ENCODE measurements at regions not wholly inside any gene's neighbourhood (a gene's known extent, or its start where the extent isn't known, plus 50 kb on each side); places are given as distances from the start of the nearest gene placed in this dataset.

- H3K9me3 ChIP-seq (ENCODE audit: control insufficient read depth, low read depth, low read length), result no peaks in the 10 kb centered on the region
- H3K4me3 ChIP-seq (ENCODE audit: control insufficient read depth in 2 of 3, extremely low read depth in 1 of 3, insufficient read depth in 2 of 3, low read depth in 1 of 3, low read length in 3 of 3), result no peak overlapping the region
- no peak overlapping the region for H3K9ac ChIP-seq (ENCODE audit: control insufficient read depth, extremely low read depth, insufficient read depth, low read length)
- H2AFZ ChIP-seq (ENCODE audit: control insufficient read depth, low read length), result no peak overlapping the region
- no peak for DNase-seq (ENCODE audit: low read depth, low spot score)
- peaks cover 29% of the 10 kb centered on the region for H3K4me1 ChIP-seq (ENCODE audit: control insufficient read depth, extremely low read depth, insufficient read depth, low read length)
- H3K27ac ChIP-seq (ENCODE audit: control insufficient read depth, insufficient read depth, low read length), result no peak overlapping the region
- H3K9me1 ChIP-seq (ENCODE audit: control insufficient read depth, extremely low read depth, insufficient read depth, low read length), result no peaks in the 10 kb centered on the region
- no peaks in the 10 kb centered on the region for H3K36me3 ChIP-seq (ENCODE audit: control insufficient read depth in 2 of 2, extremely low read depth in 1 of 2, insufficient read depth in 2 of 2, low read length in 2 of 2)
- no peak overlapping the region for H3K4me2 ChIP-seq (ENCODE audit: control insufficient read depth, extremely low read depth, insufficient read depth, low read depth, low read length)
- H4K20me1 ChIP-seq (ENCODE audit: control insufficient read depth, extremely low read depth, insufficient read depth, low read length), result no peaks in the 10 kb centered on the region
- no peaks in the 10 kb centered on the region for H3K79me2 ChIP-seq (ENCODE audit: control insufficient read depth, insufficient read depth, low read length)
- TF ChIP-seq, protein P1, sequence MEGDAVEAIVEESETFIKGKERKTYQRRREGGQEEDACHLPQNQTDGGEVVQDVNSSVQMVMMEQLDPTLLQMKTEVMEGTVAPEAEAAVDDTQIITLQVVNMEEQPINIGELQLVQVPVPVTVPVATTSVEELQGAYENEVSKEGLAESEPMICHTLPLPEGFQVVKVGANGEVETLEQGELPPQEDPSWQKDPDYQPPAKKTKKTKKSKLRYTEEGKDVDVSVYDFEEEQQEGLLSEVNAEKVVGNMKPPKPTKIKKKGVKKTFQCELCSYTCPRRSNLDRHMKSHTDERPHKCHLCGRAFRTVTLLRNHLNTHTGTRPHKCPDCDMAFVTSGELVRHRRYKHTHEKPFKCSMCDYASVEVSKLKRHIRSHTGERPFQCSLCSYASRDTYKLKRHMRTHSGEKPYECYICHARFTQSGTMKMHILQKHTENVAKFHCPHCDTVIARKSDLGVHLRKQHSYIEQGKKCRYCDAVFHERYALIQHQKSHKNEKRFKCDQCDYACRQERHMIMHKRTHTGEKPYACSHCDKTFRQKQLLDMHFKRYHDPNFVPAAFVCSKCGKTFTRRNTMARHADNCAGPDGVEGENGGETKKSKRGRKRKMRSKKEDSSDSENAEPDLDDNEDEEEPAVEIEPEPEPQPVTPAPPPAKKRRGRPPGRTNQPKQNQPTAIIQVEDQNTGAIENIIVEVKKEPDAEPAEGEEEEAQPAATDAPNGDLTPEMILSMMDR (optimal IDR thresholded peaks at IDR 0.05 in 1 of 3, IDR thresholded peaks at IDR 0.05 in 1 of 3, conservative IDR thresholded peaks at IDR 0.05 in 1 of 3; ENCODE audit: extremely low read depth in 1 of 3, insufficient read depth in 2 of 3, low read length in 3 of 3), result no peak
- TF ChIP-seq EZH2 (IDR thresholded peaks at IDR 0.05; ENCODE audit: low read length), result no peak
- H3K27me3 ChIP-seq (ENCODE audit: control insufficient read depth, extremely low read depth, insufficient read depth, low read length), result no peaks in the 10 kb centered on the region
- no peak for FAIRE-seq
- dilution Hi-C loops (cut with MboI; ENCODE audit: extremely low pct_ligation_motif_present, low sequenced_read_pairs), result no loop called here
Measured at GRCh38 chr6:7675353-7675945, 50.5 kb upstream of the BMP6 start.

Measured in keratinocyte (primary cell).